Mesothelial cell of epicardium (in vitro differentiated cells): ENCODE measurements at regions not wholly inside any gene's neighbourhood (a gene's known extent, or its start where the extent isn't known, plus 50 kb on each side); places are given as distances from the start of the nearest gene placed in this dataset.

ENCODE experiments used
- DNase-seq, 2 experiments: peaks; one replicate each; pipeline ENCODE4 v3.0.0; 2021; ENCODE audit warnings: low spot score in 2 of 2; ENCODE audit not compliant: unreplicated experiment in 2 of 2
- H3K27ac Mint-ChIP-seq: 2 replicates; pipeline ENCODE4 v1.8.0; 2021; ENCODE audit warnings: mixed read lengths
- H3K27me3 Mint-ChIP-seq: 2 replicates; pipeline ENCODE4 v1.8.0; 2021; ENCODE audit warnings: low read depth, mixed read lengths
- H3K36me3 Mint-ChIP-seq: 2 replicates; pipeline ENCODE4 v1.8.0; 2021; ENCODE audit warnings: mixed read lengths
- H3K4me1 Mint-ChIP-seq: 2 replicates; pipeline ENCODE4 v1.8.0; 2021; ENCODE audit warnings: mixed read lengths
- H3K4me3 Mint-ChIP-seq: 2 replicates; pipeline ENCODE4 v1.8.0; 2021; ENCODE audit warnings: mild to moderate bottlenecking, moderate library complexity, mixed read lengths
- H3K9me3 Mint-ChIP-seq: 2 replicates; pipeline ENCODE4 v1.8.0; 2021; ENCODE audit warnings: mixed read lengths
- TF ChIP-seq, protein P1 (sequence below): fragments of 200-600 bp; sonication (generic); IDR thresholded peaks from one replicate; pipeline ENCODE4 v1.5.0; 2021; ENCODE audit warnings: antibody characterized with exemption; ENCODE audit not compliant: unreplicated experiment

- DNase-seq = no peak
- H3K9me3 Mint-ChIP-seq = no peaks in the 10 kb centered on the region
- no peak overlapping the region for H3K4me3 Mint-ChIP-seq
- H3K27ac Mint-ChIP-seq = no peak overlapping the region
- TF ChIP-seq, protein P1, sequence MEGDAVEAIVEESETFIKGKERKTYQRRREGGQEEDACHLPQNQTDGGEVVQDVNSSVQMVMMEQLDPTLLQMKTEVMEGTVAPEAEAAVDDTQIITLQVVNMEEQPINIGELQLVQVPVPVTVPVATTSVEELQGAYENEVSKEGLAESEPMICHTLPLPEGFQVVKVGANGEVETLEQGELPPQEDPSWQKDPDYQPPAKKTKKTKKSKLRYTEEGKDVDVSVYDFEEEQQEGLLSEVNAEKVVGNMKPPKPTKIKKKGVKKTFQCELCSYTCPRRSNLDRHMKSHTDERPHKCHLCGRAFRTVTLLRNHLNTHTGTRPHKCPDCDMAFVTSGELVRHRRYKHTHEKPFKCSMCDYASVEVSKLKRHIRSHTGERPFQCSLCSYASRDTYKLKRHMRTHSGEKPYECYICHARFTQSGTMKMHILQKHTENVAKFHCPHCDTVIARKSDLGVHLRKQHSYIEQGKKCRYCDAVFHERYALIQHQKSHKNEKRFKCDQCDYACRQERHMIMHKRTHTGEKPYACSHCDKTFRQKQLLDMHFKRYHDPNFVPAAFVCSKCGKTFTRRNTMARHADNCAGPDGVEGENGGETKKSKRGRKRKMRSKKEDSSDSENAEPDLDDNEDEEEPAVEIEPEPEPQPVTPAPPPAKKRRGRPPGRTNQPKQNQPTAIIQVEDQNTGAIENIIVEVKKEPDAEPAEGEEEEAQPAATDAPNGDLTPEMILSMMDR = no peak
- peaks cover under 1% of the 10 kb centered on the region for H3K27me3 Mint-ChIP-seq
- no peaks in the 10 kb centered on the region for H3K36me3 Mint-ChIP-seq
- no peaks in the 10 kb centered on the region for H3K4me1 Mint-ChIP-seq
Observed at GRCh38 chr5:90227683-90228082, 181.9 kb downstream of the CETN3 start.

GRCh38 chr5:90226433-90227099 is 183.0 kb downstream of the CETN3 start:
- no peak for DNase-seq
- TF ChIP-seq, protein P1 = no peak
- Mint-ChIP-seq H3K36me3 (no peaks in the 10 kb centered on the region), H3K27ac (no peak overlapping the region), H3K4me1 (no peaks in the 10 kb centered on the region), H3K4me3 (no peak overlapping the region), H3K9me3 (no peaks in the 10 kb centered on the region), H3K27me3 (no peaks in the 10 kb centered on the region)

- no peaks in the 10 kb centered on the region for H3K4me1 Mint-ChIP-seq
- H3K4me3 Mint-ChIP-seq = no peak overlapping the region
- TF ChIP-seq, protein P1 = no peak
- no peak for DNase-seq
- no peaks in the 10 kb centered on the region for H3K9me3 Mint-ChIP-seq
- H3K36me3 Mint-ChIP-seq = no peaks in the 10 kb centered on the region
- no peaks in the 10 kb centered on the region for H3K27me3 Mint-ChIP-seq
- no peak overlapping the region for H3K27ac Mint-ChIP-seq
Observed at GRCh38 chr5:90224342-90224741, 185.2 kb downstream of the CETN3 start.

DNA sequence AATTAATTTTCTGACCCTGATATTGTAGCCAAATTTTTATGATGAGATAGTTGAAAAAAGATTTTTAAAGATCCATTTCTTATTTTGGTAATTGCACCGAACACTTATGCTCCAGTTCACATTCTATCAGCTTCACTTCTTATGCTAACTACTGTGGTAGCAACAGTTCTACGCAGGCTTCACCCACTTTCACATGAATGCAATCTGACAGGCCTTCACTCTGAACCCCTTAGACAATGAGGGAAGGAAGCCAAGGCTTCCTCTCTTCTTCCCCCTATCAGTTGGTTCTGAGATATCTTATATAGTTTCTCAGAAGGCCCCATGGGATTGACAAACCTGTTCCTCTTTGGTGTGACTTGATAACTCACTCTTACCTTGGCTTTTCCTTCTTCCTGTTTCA is 185.8 kb downstream of the CETN3 start:
- Mint-ChIP-seq H3K4me3 (no peak overlapping the region), H3K27me3 (no peaks in the 10 kb centered on the region), H3K9me3 (peaks cover 2% of the 10 kb centered on the region), H3K4me1 (no peaks in the 10 kb centered on the region), H3K36me3 (no peaks in the 10 kb centered on the region), H3K27ac (no peak overlapping the region)
- DNase-seq = no peak
- TF ChIP-seq, protein P1 = no peak

- no peak overlapping the region for H3K27ac Mint-ChIP-seq
- peaks cover 13% of the 10 kb centered on the region for H3K9me3 Mint-ChIP-seq
- H3K4me1 Mint-ChIP-seq = no peaks in the 10 kb centered on the region
- TF ChIP-seq, protein P1 = no peak
- H3K27me3 Mint-ChIP-seq = no peaks in the 10 kb centered on the region
- H3K36me3 Mint-ChIP-seq = no peaks in the 10 kb centered on the region
- DNase-seq = no peak
- no peak overlapping the region for H3K4me3 Mint-ChIP-seq
Observed at GRCh38 chr5:90221951-90222350, 187.6 kb downstream of the CETN3 start.

GRCh38 chr5:90220554-90220953 is 189.0 kb downstream of the CETN3 start:
- no peak overlapping the region for H3K27ac Mint-ChIP-seq
- TF ChIP-seq, protein P1 = no peak
- H3K27me3 Mint-ChIP-seq = no peaks in the 10 kb centered on the region
- peaks cover 21% of the 10 kb centered on the region for H3K9me3 Mint-ChIP-seq
- DNase-seq = no peak
- H3K36me3 Mint-ChIP-seq = no peaks in the 10 kb centered on the region
- H3K4me3 Mint-ChIP-seq = no peak overlapping the region
- H3K4me1 Mint-ChIP-seq = no peaks in the 10 kb centered on the region
